Caco-2 (cell line): ENCODE measurements at regions not wholly inside any gene's neighbourhood (a gene's known extent, or its start where the extent isn't known, plus 50 kb on each side); places are given as distances from the start of the nearest gene placed in this dataset.

Source experiments
- BruUV-seq: library from RNA; stranded (reverse); fragments of 400-500 nt; replicated peaks from 2 replicates; lab custom pipeline; 2021; lab: Mats Ljungman, UMichigan
- CTCF ChIA-PET: fragments of 300-600 bp; sonication (Branson Sonifier 250); formaldehyde crosslinking; loops from one replicate; lab custom pipeline; 2022; ENCODE audit warnings: antibody characterized with exemption; lab: Charles Lee
- POLR2A ChIA-PET: fragments of 300-600 bp; sonication (Branson Sonifier 250); formaldehyde crosslinking; loops from one replicate; lab custom pipeline; 2022; ENCODE audit warnings: antibody characterized with exemption; lab: Charles Lee
- DNase-seq, 2 experiments: peaks; one replicate each; pipeline versions ENCODE4 v3.0.0 to v3.0.0-alpha.2; 2020 to 2022
- H3K27me3 ChIP-seq: replicated peaks from 2 replicates; pipeline ENCODE4 v1.6.0; 2011; ENCODE audit warnings: low read length; ENCODE audit not compliant: control insufficient read depth, insufficient read depth
- H3K36me3 ChIP-seq: 2 replicates; pipeline ENCODE4 v1.5.1; 2011; ENCODE audit warnings: low read length; ENCODE audit not compliant: control insufficient read depth, insufficient read depth
- H3K4me1 ChIP-seq: fragments of 250-450 bp; sonication (Bioruptor Pico); 2 replicates; pipeline ENCODE4 v1.5.1; 2020; ENCODE audit warnings: mild to moderate bottlenecking
- H3K4me3 ChIP-seq: 2 replicates; pipeline ENCODE4 v1.5.1; 2011; ENCODE audit warnings: low read depth, mild to moderate bottlenecking, control low read depth, low read length
- H3K9me3 ChIP-seq: fragments of 250-450 bp; sonication (Bioruptor Pico); 2 replicates; pipeline ENCODE4 v1.5.1; 2020; ENCODE audit warnings: mild to moderate bottlenecking, moderate library complexity
- H3K27ac Mint-ChIP-seq: one replicate; pipeline ENCODE4 v1.8.0; 2022; ENCODE audit warnings: mixed read lengths; ENCODE audit not compliant: unreplicated experiment
- H3K27me3 Mint-ChIP-seq: one replicate; pipeline ENCODE4 v1.8.0; 2022; ENCODE audit warnings: mixed read lengths; ENCODE audit not compliant: insufficient read depth, unreplicated experiment
- H3K36me3 Mint-ChIP-seq: one replicate; pipeline ENCODE4 v1.8.0; 2022; ENCODE audit warnings: mild to moderate bottlenecking, mixed read lengths; ENCODE audit not compliant: insufficient read depth, unreplicated experiment
- H3K4me1 Mint-ChIP-seq: one replicate; pipeline ENCODE4 v1.8.0; 2022; ENCODE audit warnings: low read depth, mixed read lengths; ENCODE audit not compliant: unreplicated experiment
- H3K4me3 Mint-ChIP-seq: one replicate; pipeline ENCODE4 v1.8.0; 2022; ENCODE audit warnings: mild to moderate bottlenecking, moderate library complexity, mixed read lengths; ENCODE audit not compliant: unreplicated experiment
- H3K9me3 Mint-ChIP-seq: one replicate; pipeline ENCODE4 v1.8.0; 2022; ENCODE audit warnings: mixed read lengths; ENCODE audit not compliant: unreplicated experiment
- intact Hi-C: fragments of 100-400 bp; cut with micrococcal nuclease; formaldehyde crosslinking; loops from one replicate; pipeline ENCODE4 v1.10.0; 2022; ENCODE audit not compliant: unreplicated experiment
- TF ChIP-seq, protein P1 (sequence below), 2 experiments: fragments of 200-600 bp in 1 of 2; IDR thresholded peaks; 1 replicate in 1 of 2; 2 replicates in 1 of 2; pipeline versions ENCODE4 v1.5.1 to v1.8.0; 2011 to 2022; ENCODE audit warnings: antibody characterized with exemption in 1 of 2, control low read depth in 1 of 2, inconsistent platforms in 1 of 2, low read depth in 1 of 2, low read length in 1 of 2, mild to moderate bottlenecking in 1 of 2, moderate library complexity in 1 of 2; ENCODE audit not compliant: insufficient read depth in 1 of 2, severe bottlenecking in 1 of 2, unreplicated experiment in 1 of 2

DNA sequence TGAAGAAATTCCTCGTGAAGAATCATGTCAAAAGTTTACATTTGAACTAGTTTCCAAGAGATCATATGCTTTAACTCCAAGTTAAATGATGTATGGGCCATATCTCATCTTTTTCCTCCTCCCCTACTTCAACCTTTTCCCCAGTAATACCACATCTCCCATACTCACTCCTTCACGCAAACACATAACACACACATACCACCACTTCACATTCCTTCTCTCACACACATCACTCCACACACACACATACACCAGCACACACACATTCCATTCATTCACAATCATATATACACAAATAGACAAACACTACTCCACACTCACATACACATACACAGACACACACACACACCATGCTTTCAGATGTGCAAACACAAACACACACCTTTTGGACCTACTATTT lies 769.0 kb upstream of the NR2F2 start:
- Mint-ChIP-seq H3K9me3 (no peaks in the 10 kb centered on the region), H3K27me3 (no peaks in the 10 kb centered on the region), H3K4me3 (no peak overlapping the region), H3K27ac (no peak overlapping the region), H3K36me3 (no peaks in the 10 kb centered on the region), H3K4me1 (peaks cover 18% of the 10 kb centered on the region)
- H3K27me3 ChIP-seq: no peaks in the 10 kb centered on the region
- ChIA-PET POLR2A (no interaction called here), CTCF (no interaction called here)
- intact Hi-C loops: no loop called here
- no peak overlapping the region for H3K4me3 ChIP-seq
- no TSS peak for BruUV-seq
- H3K9me3 ChIP-seq: no peaks in the 10 kb centered on the region
- no peak for DNase-seq
- H3K36me3 ChIP-seq: no peaks in the 10 kb centered on the region
- H3K4me1 ChIP-seq: peaks cover 12% of the 10 kb centered on the region
- TF ChIP-seq, protein P1, sequence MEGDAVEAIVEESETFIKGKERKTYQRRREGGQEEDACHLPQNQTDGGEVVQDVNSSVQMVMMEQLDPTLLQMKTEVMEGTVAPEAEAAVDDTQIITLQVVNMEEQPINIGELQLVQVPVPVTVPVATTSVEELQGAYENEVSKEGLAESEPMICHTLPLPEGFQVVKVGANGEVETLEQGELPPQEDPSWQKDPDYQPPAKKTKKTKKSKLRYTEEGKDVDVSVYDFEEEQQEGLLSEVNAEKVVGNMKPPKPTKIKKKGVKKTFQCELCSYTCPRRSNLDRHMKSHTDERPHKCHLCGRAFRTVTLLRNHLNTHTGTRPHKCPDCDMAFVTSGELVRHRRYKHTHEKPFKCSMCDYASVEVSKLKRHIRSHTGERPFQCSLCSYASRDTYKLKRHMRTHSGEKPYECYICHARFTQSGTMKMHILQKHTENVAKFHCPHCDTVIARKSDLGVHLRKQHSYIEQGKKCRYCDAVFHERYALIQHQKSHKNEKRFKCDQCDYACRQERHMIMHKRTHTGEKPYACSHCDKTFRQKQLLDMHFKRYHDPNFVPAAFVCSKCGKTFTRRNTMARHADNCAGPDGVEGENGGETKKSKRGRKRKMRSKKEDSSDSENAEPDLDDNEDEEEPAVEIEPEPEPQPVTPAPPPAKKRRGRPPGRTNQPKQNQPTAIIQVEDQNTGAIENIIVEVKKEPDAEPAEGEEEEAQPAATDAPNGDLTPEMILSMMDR (IDR thresholded peaks at IDR 0.05; ENCODE audit: insufficient read depth in 1 of 2, low read depth in 1 of 2, low read length in 1 of 2, severe bottlenecking in 1 of 2, unreplicated experiment in 1 of 2): no peak

DNA sequence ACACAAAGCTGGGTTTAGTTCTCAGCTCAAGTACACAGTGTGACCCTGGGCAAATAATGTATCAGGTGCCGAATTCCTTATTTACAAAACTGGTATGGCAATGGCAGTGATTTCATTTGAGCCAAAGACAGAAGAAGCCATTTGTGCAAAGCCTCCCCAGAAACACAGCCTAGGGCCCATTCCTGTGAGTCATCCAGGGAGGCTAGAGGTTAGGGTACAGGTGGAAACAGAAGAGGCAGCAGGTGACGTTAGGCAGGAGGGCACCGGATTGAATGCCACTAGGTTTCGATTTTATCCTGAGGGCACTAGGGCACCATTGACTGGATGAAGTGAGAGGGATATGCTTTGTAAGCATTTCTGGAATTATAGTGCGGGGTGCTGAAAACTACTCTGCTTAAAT lies 766.9 kb upstream of the NR2F2 start:
- Mint-ChIP-seq H3K27ac (no peak overlapping the region), H3K9me3 (no peaks in the 10 kb centered on the region), H3K27me3 (no peaks in the 10 kb centered on the region), H3K4me1 (peaks cover 12% of the 10 kb centered on the region), H3K36me3 (no peaks in the 10 kb centered on the region), H3K4me3 (no peak overlapping the region)
- no TSS peak for BruUV-seq
- TF ChIP-seq, protein P1 (IDR thresholded peaks at IDR 0.05; ENCODE audit: insufficient read depth in 1 of 2, low read depth in 1 of 2, low read length in 1 of 2, severe bottlenecking in 1 of 2, unreplicated experiment in 1 of 2): no peak
- intact Hi-C loops: no loop called here
- ChIA-PET CTCF (no interaction called here), POLR2A (no interaction called here)
- Histone ChIP-seq H3K36me3 (no peaks in the 10 kb centered on the region), H3K9me3 (no peaks in the 10 kb centered on the region), H3K4me1 (no peaks in the 10 kb centered on the region), H3K4me3 (no peak overlapping the region), H3K27me3 (no peaks in the 10 kb centered on the region)
- no peak for DNase-seq

DNA sequence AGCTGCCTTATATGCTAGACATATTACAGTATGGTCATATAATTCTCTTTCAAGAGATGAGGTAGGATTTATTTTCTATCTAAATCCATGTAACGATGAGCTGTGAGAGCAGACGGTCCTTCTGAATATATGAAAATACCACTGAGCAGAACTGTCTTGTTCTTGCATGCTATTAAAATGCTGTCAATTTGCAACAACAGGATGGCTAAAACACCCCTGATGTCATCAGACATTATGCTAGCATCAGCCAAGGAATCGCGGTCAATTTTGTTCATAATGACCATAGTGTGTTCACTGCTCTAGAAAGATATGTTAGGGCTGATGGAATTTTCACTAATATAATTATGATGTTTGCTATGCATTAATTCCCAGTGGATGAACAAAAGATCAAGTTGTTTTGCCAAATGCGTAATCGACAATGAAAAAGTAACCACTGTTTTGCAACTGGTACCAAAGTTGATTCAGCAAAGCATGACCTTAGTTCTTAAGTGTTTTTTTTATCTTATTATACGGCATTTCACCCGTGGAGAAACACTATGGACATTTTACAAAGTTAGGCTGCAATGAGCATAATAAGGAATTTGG lies 765.4 kb upstream of the NR2F2 start:
- no peaks in the 10 kb centered on the region for H3K36me3 Mint-ChIP-seq
- TF ChIP-seq, protein P1 (IDR thresholded peaks at IDR 0.05; ENCODE audit: insufficient read depth in 1 of 2, low read depth in 1 of 2, low read length in 1 of 2, severe bottlenecking in 1 of 2, unreplicated experiment in 1 of 2): no peak
- no peaks in the 10 kb centered on the region for H3K9me3 ChIP-seq
- H3K4me1 Mint-ChIP-seq: no peaks in the 10 kb centered on the region
- no TSS peak for BruUV-seq
- intact Hi-C loops: no loop called here
- no peak overlapping the region for H3K4me3 Mint-ChIP-seq
- no peaks in the 10 kb centered on the region for H3K27me3 ChIP-seq
- H3K27me3 Mint-ChIP-seq: no peaks in the 10 kb centered on the region
- H3K27ac Mint-ChIP-seq: no peak overlapping the region
- H3K9me3 Mint-ChIP-seq: no peaks in the 10 kb centered on the region
- H3K4me3 ChIP-seq: no peak overlapping the region
- ChIA-PET CTCF (no interaction called here), POLR2A (no interaction called here)
- DNase-seq: no peak
- H3K4me1 ChIP-seq: no peaks in the 10 kb centered on the region
- no peaks in the 10 kb centered on the region for H3K36me3 ChIP-seq
